ENCODE measurements at regions not wholly inside any gene's neighbourhood (a gene's known extent, or its start where the extent isn't known, plus 50 kb on each side); places are given as distances from the start of the nearest gene placed in this dataset.

DNA sequence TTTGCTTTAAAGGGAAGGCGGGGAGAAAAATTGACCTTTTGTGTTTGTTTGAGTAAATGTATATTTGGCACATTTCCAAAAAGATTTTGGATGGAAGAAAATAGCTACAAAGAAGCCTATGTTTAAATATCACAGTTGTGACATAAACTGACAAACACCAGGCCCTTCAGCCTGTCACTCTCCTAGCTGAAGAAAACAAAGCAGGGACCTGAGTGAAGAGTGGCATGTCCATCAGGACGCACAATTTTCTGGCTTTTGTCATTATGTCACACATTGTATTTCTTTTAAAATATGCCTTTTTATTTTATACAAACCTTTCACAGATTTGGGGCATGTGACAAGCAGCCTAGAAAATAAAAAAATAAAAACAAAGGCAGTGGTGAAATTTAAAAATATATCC lies 241.2 kb downstream of the OGFRL1 start:
- TF ChIP-seq, protein P1, sequence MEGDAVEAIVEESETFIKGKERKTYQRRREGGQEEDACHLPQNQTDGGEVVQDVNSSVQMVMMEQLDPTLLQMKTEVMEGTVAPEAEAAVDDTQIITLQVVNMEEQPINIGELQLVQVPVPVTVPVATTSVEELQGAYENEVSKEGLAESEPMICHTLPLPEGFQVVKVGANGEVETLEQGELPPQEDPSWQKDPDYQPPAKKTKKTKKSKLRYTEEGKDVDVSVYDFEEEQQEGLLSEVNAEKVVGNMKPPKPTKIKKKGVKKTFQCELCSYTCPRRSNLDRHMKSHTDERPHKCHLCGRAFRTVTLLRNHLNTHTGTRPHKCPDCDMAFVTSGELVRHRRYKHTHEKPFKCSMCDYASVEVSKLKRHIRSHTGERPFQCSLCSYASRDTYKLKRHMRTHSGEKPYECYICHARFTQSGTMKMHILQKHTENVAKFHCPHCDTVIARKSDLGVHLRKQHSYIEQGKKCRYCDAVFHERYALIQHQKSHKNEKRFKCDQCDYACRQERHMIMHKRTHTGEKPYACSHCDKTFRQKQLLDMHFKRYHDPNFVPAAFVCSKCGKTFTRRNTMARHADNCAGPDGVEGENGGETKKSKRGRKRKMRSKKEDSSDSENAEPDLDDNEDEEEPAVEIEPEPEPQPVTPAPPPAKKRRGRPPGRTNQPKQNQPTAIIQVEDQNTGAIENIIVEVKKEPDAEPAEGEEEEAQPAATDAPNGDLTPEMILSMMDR (IDR thresholded peaks at IDR 0.05), result no peak
- TF ChIP-seq POLR2A (IDR thresholded peaks at IDR 0.05), result no peak
- TF ChIP-seq POLR2AphosphoS5 (IDR thresholded peaks at IDR 0.05), result no peak

All from prostate gland (tissue), 2 donors.